HCT116 (cell line): ENCODE measurements at regions not wholly inside any gene's neighbourhood (a gene's known extent, or its start where the extent isn't known, plus 50 kb on each side); places are given as distances from the start of the nearest gene placed in this dataset.

Experiments
- ATAC-seq: fragments of 200-7000 bp; cut with Tn5 transposase; 2 replicates; pipeline ENCODE4 v1.9.1; 2020; ENCODE audit warnings: mild to moderate bottlenecking, moderate library complexity
- BruUV-seq: library from RNA; stranded (reverse); fragments of 400-500 nt; replicated peaks from 2 replicates; lab custom pipeline; 2021; lab: Mats Ljungman, UMichigan
- CTCF ChIA-PET: fragments of 300-600 bp; sonication (Branson Sonifier 250); formaldehyde crosslinking; loops from one replicate; lab custom pipeline; 2021; ENCODE audit warnings: antibody characterized with exemption; lab: Charles Lee
- POLR2A ChIA-PET: fragments of 300-600, 350-600 bp; sonication (Branson Sonifier 250); formaldehyde crosslinking; loops from one replicate; lab custom pipeline; 2021; ENCODE audit warnings: antibody characterized with exemption; lab: Charles Lee
- RAD21 ChIA-PET, 2 experiments: fragments of 300-600 bp; sonication (Branson Sonifier 250); formaldehyde crosslinking; loops; one replicate each; lab custom pipeline; 2023; ENCODE audit warnings: low total read pairs in 2 of 2; ENCODE audit not compliant: uncharacterized antibody in 2 of 2, unreplicated experiment in 2 of 2, low non-redundant PET in 1 of 2; lab: Charles Lee
- DNase-seq: peaks from one replicate; pipeline ENCODE4 v3.0.0-alpha.2; 2010; ENCODE audit warnings: low read depth, low spot score
- H2AFZ ChIP-seq: fragments of 200-600 bp; shearing (Covaris generic), sonication (generic); 2 replicates; pipeline ENCODE4 v1.6.1; 2017; ENCODE audit warnings: low read depth, mixed run types, mixed read lengths, antibody characterized with exemption, low read length; ENCODE audit not compliant: poor library complexity, severe bottlenecking
- H3K27ac ChIP-seq: 2 replicates; pipeline ENCODE4 v1.5.1; 2012; ENCODE audit warnings: low read depth, low read length
- H3K27me3 ChIP-seq: fragments of 200-600 bp; sonication (generic); 2 replicates; pipeline ENCODE4 v1.6.1; 2016; ENCODE audit warnings: mixed run types, low read length, mixed read lengths; ENCODE audit not compliant: insufficient read depth
- H3K36me3 ChIP-seq, 2 experiments: fragments of 200-500 bp in 1 of 2; fragments of 200-600 bp in 1 of 2; sonication (Bioruptor generic) in 1 of 2; sonication (generic) in 1 of 2; 2 replicates each; pipeline versions ENCODE4 v1.5.1 to v1.6.1; 2014 to 2016; ENCODE audit warnings: low read length in 2 of 2, inconsistent platforms in 1 of 2, mixed read lengths in 1 of 2, mixed run types in 1 of 2; ENCODE audit not compliant: insufficient read depth in 2 of 2, control insufficient read depth in 1 of 2
- H3K4me1 ChIP-seq, 2 experiments: fragments of 200-600 bp in 1 of 2; sonication (generic) in 1 of 2; 2 replicates each; pipeline versions ENCODE4 v1.5.1 to v1.6.1; 2012 to 2017; ENCODE audit warnings: low read length in 2 of 2, inconsistent platforms in 1 of 2, mild to moderate bottlenecking in 1 of 2, mixed read lengths in 1 of 2, mixed run types in 1 of 2, moderate library complexity in 1 of 2; ENCODE audit not compliant: insufficient read depth in 2 of 2, control insufficient read depth in 1 of 2
- H3K4me2 ChIP-seq: fragments of 200-600 bp; sonication (generic); 2 replicates; pipeline ENCODE4 v1.6.1; 2017; ENCODE audit warnings: mixed run types, low read length, mixed read lengths
- H3K4me3 ChIP-seq, 2 experiments: fragments of 200-600 bp in 1 of 2; sonication (generic) in 1 of 2; replicated peaks in 1 of 2; 2 replicates each; pipeline ENCODE4 v1.5.1; 2011 to 2016; ENCODE audit warnings: low read length in 2 of 2, control low read depth in 1 of 2, low read depth in 1 of 2, mild to moderate bottlenecking in 1 of 2, mixed read lengths in 1 of 2, mixed run types in 1 of 2
- H3K79me2 ChIP-seq: fragments of 200-600 bp; sonication (generic); 2 replicates; pipeline ENCODE4 v1.6.1; 2017; ENCODE audit warnings: mild to moderate bottlenecking, mixed run types, low read length, moderate library complexity, mixed read lengths; ENCODE audit not compliant: insufficient read depth
- H3K9ac ChIP-seq: fragments of 200-600 bp; sonication (generic); 2 replicates; pipeline ENCODE4 v1.6.1; 2016; ENCODE audit warnings: low read length, mixed read lengths
- H3K9me2 ChIP-seq: fragments of 200-600 bp; sonication (generic), shearing (Covaris generic); 2 replicates; pipeline ENCODE4 v1.6.1; 2017; ENCODE audit warnings: mixed run types, mild to moderate bottlenecking, moderate library complexity; ENCODE audit not compliant: insufficient read depth
- H3K9me3 ChIP-seq, 2 experiments: fragments of 200-500 bp in 1 of 2; fragments of 200-600 bp in 1 of 2; sonication (Bioruptor generic) in 1 of 2; sonication (generic) in 1 of 2; 2 replicates each; pipeline ENCODE4 v1.6.1; 2014 to 2017; ENCODE audit warnings: low read length in 2 of 2, mixed read lengths in 2 of 2, inconsistent platforms in 1 of 2, low read depth in 1 of 2, mild to moderate bottlenecking in 1 of 2, mixed run types in 1 of 2, moderate library complexity in 1 of 2; ENCODE audit not compliant: control insufficient read depth in 1 of 2, insufficient read depth in 1 of 2
- H4K20me1 ChIP-seq: fragments of 200-600 bp; sonication (generic), shearing (Covaris generic); 2 replicates; pipeline ENCODE4 v1.6.1; 2017; ENCODE audit warnings: mixed run types, mild to moderate bottlenecking, moderate library complexity; ENCODE audit not compliant: insufficient read depth
- ATF3 ChIP-seq: IDR thresholded peaks from 2 replicates; pipeline ENCODE4 v1.6.1; 2012
- CEBPB ChIP-seq: IDR thresholded peaks from 2 replicates; pipeline ENCODE4 v1.6.1; 2012; ENCODE audit warnings: low read depth
- EGR1 ChIP-seq: IDR thresholded peaks from 2 replicates; pipeline ENCODE4 v1.6.1; 2012; ENCODE audit warnings: low read depth
- EZH2 ChIP-seq: fragments of 200-600 bp; sonication (generic); IDR thresholded peaks from 2 replicates; pipeline ENCODE4 v1.6.1; 2017; ENCODE audit warnings: antibody characterized with exemption, mixed run types
- EZH2phosphoT487 ChIP-seq: fragments of 200-600 bp; IDR thresholded peaks from 2 replicates; pipeline ENCODE4 v1.6.1; 2018; ENCODE audit warnings: antibody characterized with exemption, borderline replicate concordance
- FOSL1 ChIP-seq: IDR thresholded peaks from 2 replicates; pipeline ENCODE4 v1.6.1; 2012; ENCODE audit warnings: low read depth
- JUND ChIP-seq: IDR thresholded peaks from 2 replicates; pipeline ENCODE4 v1.6.1; 2012
- MAX ChIP-seq: IDR thresholded peaks from 2 replicates; pipeline ENCODE4 v1.6.1; 2012
- POLR2A ChIP-seq: IDR thresholded peaks from 2 replicates; pipeline ENCODE4 v1.7.0; 2011; ENCODE audit warnings: borderline replicate concordance; ENCODE audit not compliant: insufficient read depth, insufficient read length; ENCODE audit errors: extremely low read depth
- REST ChIP-seq: IDR thresholded peaks from 2 replicates; pipeline ENCODE4 v1.6.1; 2012; ENCODE audit warnings: low read depth
- SP1 ChIP-seq: IDR thresholded peaks from 2 replicates; pipeline ENCODE4 v1.6.1; 2012; ENCODE audit warnings: low read depth
- SRF ChIP-seq: IDR thresholded peaks from 2 replicates; pipeline ENCODE4 v1.6.1; 2012; ENCODE audit warnings: low read depth
- YY1 ChIP-seq: IDR thresholded peaks from 2 replicates; pipeline ENCODE4 v1.6.1; 2011; ENCODE audit warnings: low read length, low read depth, moderate library complexity, mild to moderate bottlenecking; ENCODE audit not compliant: insufficient replicate concordance; ENCODE audit errors: extremely low read depth
- ZNF274 ChIP-seq: fragments of 200-500 bp; sonication (Bioruptor generic); IDR thresholded peaks from 2 replicates; pipeline ENCODE4 v1.6.1; 2014; ENCODE audit warnings: mild to moderate bottlenecking, low read depth, low read length, inconsistent platforms
- intact Hi-C: fragments of 100-400 bp; cut with micrococcal nuclease; formaldehyde crosslinking; loops from 2 replicates; pipeline ENCODE4 v1.10.0; 2022
- TF ChIP-seq, protein P1 (sequence below), 3 experiments: fragments of 200-600 bp in 1 of 3; sonication (generic) in 1 of 3; IDR thresholded peaks in 2 of 3; conservative IDR thresholded peaks in 1 of 3; 2 replicates each; pipeline ENCODE4 v1.5.1; 2012 to 2017; ENCODE audit warnings: low read depth in 2 of 3, low read length in 2 of 3, antibody characterized with exemption in 1 of 3, borderline replicate concordance in 1 of 3, control low read depth in 1 of 3, mild to moderate bottlenecking in 1 of 3, mixed read lengths in 1 of 3, mixed run types in 1 of 3, moderate library complexity in 1 of 3; ENCODE audit not compliant: insufficient read depth in 1 of 3

- Histone ChIP-seq H4K20me1 (no peaks in the 10 kb centered on the region), H3K4me3 (no peak overlapping the region), H3K9me3 (no peaks in the 10 kb centered on the region), H3K4me2 (no peak overlapping the region), H3K9me2 (no peaks in the 10 kb centered on the region), H3K79me2 (no peaks in the 10 kb centered on the region), H3K27me3 (peaks cover 18% of the 10 kb centered on the region; the same call in 1 of the 2 replicates), H3K9ac (no peak overlapping the region), H3K4me1 (no peaks in the 10 kb centered on the region), H2AFZ (no peak overlapping the region), H3K27ac (no peak overlapping the region), H3K36me3 (no peaks in the 10 kb centered on the region)
- CTCF ChIA-PET = no interaction called here
- no peak for TF ChIP-seq ATF3
- TF ChIP-seq, protein P1, sequence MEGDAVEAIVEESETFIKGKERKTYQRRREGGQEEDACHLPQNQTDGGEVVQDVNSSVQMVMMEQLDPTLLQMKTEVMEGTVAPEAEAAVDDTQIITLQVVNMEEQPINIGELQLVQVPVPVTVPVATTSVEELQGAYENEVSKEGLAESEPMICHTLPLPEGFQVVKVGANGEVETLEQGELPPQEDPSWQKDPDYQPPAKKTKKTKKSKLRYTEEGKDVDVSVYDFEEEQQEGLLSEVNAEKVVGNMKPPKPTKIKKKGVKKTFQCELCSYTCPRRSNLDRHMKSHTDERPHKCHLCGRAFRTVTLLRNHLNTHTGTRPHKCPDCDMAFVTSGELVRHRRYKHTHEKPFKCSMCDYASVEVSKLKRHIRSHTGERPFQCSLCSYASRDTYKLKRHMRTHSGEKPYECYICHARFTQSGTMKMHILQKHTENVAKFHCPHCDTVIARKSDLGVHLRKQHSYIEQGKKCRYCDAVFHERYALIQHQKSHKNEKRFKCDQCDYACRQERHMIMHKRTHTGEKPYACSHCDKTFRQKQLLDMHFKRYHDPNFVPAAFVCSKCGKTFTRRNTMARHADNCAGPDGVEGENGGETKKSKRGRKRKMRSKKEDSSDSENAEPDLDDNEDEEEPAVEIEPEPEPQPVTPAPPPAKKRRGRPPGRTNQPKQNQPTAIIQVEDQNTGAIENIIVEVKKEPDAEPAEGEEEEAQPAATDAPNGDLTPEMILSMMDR (IDR thresholded peaks at IDR 0.05 in 2 of 3, conservative IDR thresholded peaks at IDR 0.05 in 1 of 3; ENCODE audit: borderline replicate concordance in 1 of 3, insufficient read depth in 1 of 3, low read depth in 2 of 3, low read length in 2 of 3) = no peak
- no peak for TF ChIP-seq YY1
- no peak for TF ChIP-seq POLR2A
- TF ChIP-seq ZNF274 = no peak
- no peak for TF ChIP-seq JUND
- TF ChIP-seq SRF = no peak
- TF ChIP-seq EZH2 = no peak
- no peak for TF ChIP-seq FOSL1
- TF ChIP-seq MAX = no peak
- TF ChIP-seq CEBPB = no peak
- TF ChIP-seq SP1 = no peak
- TF ChIP-seq EZH2phosphoT487 = no peak
- no peak for TF ChIP-seq REST
- no peak for TF ChIP-seq EGR1
- intact Hi-C loops = no loop called here
- BruUV-seq = no TSS peak
- DNase-seq (no peak), ATAC-seq (no peak)
- RAD21 ChIA-PET = no interaction called here
- POLR2A ChIA-PET = no interaction called here
Measured at GRCh38 chr18:35810520-35810919, 162.0 kb upstream of the RMP24 start.
